ENCODE measurements at regions not wholly inside any gene's neighbourhood (a gene's known extent, or its start where the extent isn't known, plus 50 kb on each side); places are given as distances from the start of the nearest gene placed in this dataset.

GRCh38 chr21:25360593-25360992 is 246.7 kb downstream of the MRPL39 start:
- no peak for DNase-seq (ENCODE audit: extremely low read depth in 1 of 11, low read depth in 9 of 11, low spot score in 4 of 11)

- DNase-seq (ENCODE audit: extremely low read depth in 1 of 11, low read depth in 9 of 11, low spot score in 4 of 11), result no peak
Observed at GRCh38 chr21:25359724-25360123, 247.6 kb downstream of the MRPL39 start.

- no peak for DNase-seq (ENCODE audit: extremely low read depth in 1 of 11, low read depth in 9 of 11, low spot score in 4 of 11)
Observed at GRCh38 chr21:25350056-25350455, 257.2 kb downstream of the MRPL39 start.

GRCh38 chr21:25343774-25344545 is 263.3 kb downstream of the MRPL39 start:
- no peak for DNase-seq (ENCODE audit: extremely low read depth in 1 of 11, low read depth in 9 of 11, low spot score in 4 of 11)

- DNase-seq (ENCODE audit: extremely low read depth in 1 of 11, low read depth in 9 of 11, low spot score in 4 of 11), result no peak
Observed at GRCh38 chr21:25342816-25343215, 264.5 kb downstream of the MRPL39 start.

- DNase-seq (ENCODE audit: extremely low read depth in 1 of 11, low read depth in 9 of 11, low spot score in 4 of 11), result no peak
Observed at GRCh38 chr21:25341981-25342380, 265.3 kb downstream of the MRPL39 start.

GRCh38 chr21:25338415-25338814 is 268.9 kb downstream of the MRPL39 start:
- DNase-seq (ENCODE audit: extremely low read depth in 1 of 11, low read depth in 9 of 11, low spot score in 4 of 11), result no peak

GRCh38 chr21:25334046-25334730 is 273.1 kb downstream of the MRPL39 start:
- no peak for DNase-seq (ENCODE audit: extremely low read depth in 1 of 11, low read depth in 9 of 11, low spot score in 4 of 11)

GRCh38 chr21:25331286-25331685 is 276.0 kb downstream of the MRPL39 start:
- no peak for DNase-seq (ENCODE audit: extremely low read depth in 1 of 11, low read depth in 9 of 11, low spot score in 4 of 11)

GRCh38 chr21:25330266-25330665 is 277.0 kb downstream of the MRPL39 start:
- DNase-seq (ENCODE audit: extremely low read depth in 1 of 11, low read depth in 9 of 11, low spot score in 4 of 11), result no peak

GRCh38 chr21:25329227-25329825 is 278.0 kb downstream of the MRPL39 start:
- no peak for DNase-seq (ENCODE audit: extremely low read depth in 1 of 11, low read depth in 9 of 11, low spot score in 4 of 11)

- DNase-seq (ENCODE audit: extremely low read depth in 1 of 11, low read depth in 9 of 11, low spot score in 4 of 11), result no peak
Observed at GRCh38 chr21:25328736-25329135, 278.5 kb downstream of the MRPL39 start.

GRCh38 chr21:25326181-25326580 is 281.1 kb downstream of the MRPL39 start:
- no peak for DNase-seq (ENCODE audit: extremely low read depth in 1 of 11, low read depth in 9 of 11, low spot score in 4 of 11)

- DNase-seq (ENCODE audit: extremely low read depth in 1 of 11, low read depth in 9 of 11, low spot score in 4 of 11), result no peak
Observed at GRCh38 chr21:25324666-25325065, 282.6 kb downstream of the MRPL39 start.

- no peak for DNase-seq (ENCODE audit: extremely low read depth in 1 of 11, low read depth in 9 of 11, low spot score in 4 of 11)
Observed at GRCh38 chr21:25323356-25323949, 283.8 kb downstream of the MRPL39 start.

- DNase-seq (ENCODE audit: extremely low read depth in 1 of 11, low read depth in 9 of 11, low spot score in 4 of 11), result no peak
Observed at GRCh38 chr21:25314247-25314646, 293.0 kb downstream of the MRPL39 start.

GRCh38 chr21:25313829-25314228 is 293.5 kb downstream of the MRPL39 start:
- DNase-seq (ENCODE audit: extremely low read depth in 1 of 11, low read depth in 9 of 11, low spot score in 4 of 11), result no peak

GRCh38 chr21:25307489-25307888 is 299.8 kb downstream of the MRPL39 start:
- DNase-seq (ENCODE audit: extremely low read depth in 1 of 11, low read depth in 9 of 11, low spot score in 4 of 11), result no peak

GRCh38 chr21:25304611-25305010 is 302.7 kb downstream of the MRPL39 start:
- no peak for DNase-seq (ENCODE audit: extremely low read depth in 1 of 11, low read depth in 9 of 11, low spot score in 4 of 11)

GRCh38 chr21:25300632-25301031 is 306.6 kb downstream of the MRPL39 start:
- no peak for DNase-seq (ENCODE audit: extremely low read depth in 1 of 11, low read depth in 9 of 11, low spot score in 4 of 11)

All from renal cortex interstitium (tissue), 11 donors.